ENCODE measurements at regions not wholly inside any gene's neighbourhood (a gene's known extent, or its start where the extent isn't known, plus 50 kb on each side); places are given as distances from the start of the nearest gene placed in this dataset.

DNA sequence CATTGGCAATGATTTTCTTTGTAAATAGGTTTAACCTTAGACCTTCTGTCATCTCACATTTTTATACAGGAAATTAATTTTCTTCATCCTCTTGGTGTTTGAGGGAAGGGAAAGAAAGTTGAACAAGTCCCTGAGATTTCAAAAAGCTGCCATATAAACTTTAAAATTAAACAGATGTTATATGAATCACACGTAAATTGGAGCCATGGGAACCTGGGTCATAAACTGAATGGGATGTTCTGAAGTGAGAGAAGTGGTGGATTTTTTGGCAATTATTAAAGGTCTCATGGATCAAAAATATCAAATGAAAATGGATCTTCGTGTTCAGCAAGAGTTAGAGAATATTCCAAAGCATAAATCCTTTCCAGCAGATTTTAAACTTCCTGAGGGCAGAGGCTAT, 242.2 kb downstream of the DMRT2 start (continued):
- no peak for TF ChIP-seq ATF3 (IDR thresholded peaks at IDR 0.05)

GRCh38 chr9:1294641-1295258, 244.6 kb downstream of the DMRT2 start:
- TF ChIP-seq SRF (IDR thresholded peaks at IDR 0.05; ENCODE audit: low read depth) (no peak), EGR1 (IDR thresholded peaks at IDR 0.05; ENCODE audit: low read depth) (no peak), EZH2phosphoT487 (IDR thresholded peaks at IDR 0.05; ENCODE audit: borderline replicate concordance) (no peak), ZBTB33 (IDR thresholded peaks at IDR 0.05; ENCODE audit: extremely low read depth, insufficient replicate concordance, low read length) (no peak), MAX (IDR thresholded peaks at IDR 0.05) (no peak), POLR2A (IDR thresholded peaks at IDR 0.05; ENCODE audit: borderline replicate concordance, extremely low read depth, insufficient read depth, insufficient read length) (no peak), ELF1 (IDR thresholded peaks at IDR 0.05; ENCODE audit: borderline replicate concordance, low read depth) (no peak), TCF7L2 (IDR thresholded peaks at IDR 0.05; ENCODE audit: borderline replicate concordance, extremely low read depth, insufficient read depth, insufficient read length) (no peak), REST (IDR thresholded peaks at IDR 0.05; ENCODE audit: low read depth) (no peak), POLR2AphosphoS5 (IDR thresholded peaks at IDR 0.05; ENCODE audit: low read depth, low read length) (no peak), SP1 (IDR thresholded peaks at IDR 0.05; ENCODE audit: low read depth) (no peak), ZFX (IDR thresholded peaks at IDR 0.05) (no peak), CEBPB (IDR thresholded peaks at IDR 0.05; ENCODE audit: low read depth) (no peak), ATF3 (IDR thresholded peaks at IDR 0.05) (no peak), CBX3 (IDR thresholded peaks at IDR 0.05; ENCODE audit: low read depth) (no peak), JUND (IDR thresholded peaks at IDR 0.05) (no peak), SIN3A (IDR thresholded peaks at IDR 0.05; ENCODE audit: low read depth) (no peak)
- TF ChIP-seq, protein P1, sequence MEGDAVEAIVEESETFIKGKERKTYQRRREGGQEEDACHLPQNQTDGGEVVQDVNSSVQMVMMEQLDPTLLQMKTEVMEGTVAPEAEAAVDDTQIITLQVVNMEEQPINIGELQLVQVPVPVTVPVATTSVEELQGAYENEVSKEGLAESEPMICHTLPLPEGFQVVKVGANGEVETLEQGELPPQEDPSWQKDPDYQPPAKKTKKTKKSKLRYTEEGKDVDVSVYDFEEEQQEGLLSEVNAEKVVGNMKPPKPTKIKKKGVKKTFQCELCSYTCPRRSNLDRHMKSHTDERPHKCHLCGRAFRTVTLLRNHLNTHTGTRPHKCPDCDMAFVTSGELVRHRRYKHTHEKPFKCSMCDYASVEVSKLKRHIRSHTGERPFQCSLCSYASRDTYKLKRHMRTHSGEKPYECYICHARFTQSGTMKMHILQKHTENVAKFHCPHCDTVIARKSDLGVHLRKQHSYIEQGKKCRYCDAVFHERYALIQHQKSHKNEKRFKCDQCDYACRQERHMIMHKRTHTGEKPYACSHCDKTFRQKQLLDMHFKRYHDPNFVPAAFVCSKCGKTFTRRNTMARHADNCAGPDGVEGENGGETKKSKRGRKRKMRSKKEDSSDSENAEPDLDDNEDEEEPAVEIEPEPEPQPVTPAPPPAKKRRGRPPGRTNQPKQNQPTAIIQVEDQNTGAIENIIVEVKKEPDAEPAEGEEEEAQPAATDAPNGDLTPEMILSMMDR (IDR thresholded peaks at IDR 0.05 in 2 of 3, conservative IDR thresholded peaks at IDR 0.05 in 1 of 3; ENCODE audit: borderline replicate concordance in 1 of 3, insufficient read depth in 1 of 3, low read depth in 2 of 3, low read length in 2 of 3): no peak
- H3K4me1 ChIP-seq (ENCODE audit: control insufficient read depth in 1 of 2, insufficient read depth in 2 of 2, low read length in 2 of 2): no peaks in the 10 kb centered on the region
- no peaks in the 10 kb centered on the region for H3K79me2 ChIP-seq (ENCODE audit: insufficient read depth, low read length)
- H3K4me2 ChIP-seq (ENCODE audit: low read length): no peak overlapping the region
- CTCF ChIA-PET: no interaction called here
- intact Hi-C loops (cut with micrococcal nuclease): no loop called here
- peaks cover 4 to 24% of the 10 kb centered on the region in 2 experiments; a peak in 2 of 4 replicates for H3K9me3 ChIP-seq (ENCODE audit: control insufficient read depth in 1 of 2, insufficient read depth in 1 of 2, low read depth in 1 of 2, low read length in 2 of 2)
- H4K20me1 ChIP-seq (ENCODE audit: insufficient read depth): no peaks in the 10 kb centered on the region
- ATAC-seq (no peak), DNase-seq (ENCODE audit: low read depth, low spot score) (no peak)
- H3K27me3 ChIP-seq (ENCODE audit: insufficient read depth, low read length): no peaks in the 10 kb centered on the region
- RAD21 ChIA-PET (ENCODE audit: low non-redundant PET in 1 of 2, low total read pairs in 2 of 2, uncharacterized antibody in 2 of 2, unreplicated experiment in 2 of 2): no interaction called here
- no peaks in the 10 kb centered on the region for H3K36me3 ChIP-seq (ENCODE audit: control insufficient read depth in 1 of 2, insufficient read depth in 2 of 2, low read length in 2 of 2)
- H3K27ac ChIP-seq (ENCODE audit: low read depth, low read length): no peak overlapping the region
- no TSS peak for BruUV-seq (replicated peaks)
- H2AFZ ChIP-seq (ENCODE audit: low read depth, low read length, poor library complexity, severe bottlenecking): no peak overlapping the region
- no peaks in the 10 kb centered on the region for H3K9me2 ChIP-seq (ENCODE audit: insufficient read depth)
- POLR2A ChIA-PET: no interaction called here
- H3K4me3 ChIP-seq (replicated peaks in 1 of 2; ENCODE audit: low read depth in 1 of 2, low read length in 2 of 2): no peak overlapping the region
- no peak overlapping the region for H3K9ac ChIP-seq (ENCODE audit: low read length)

Measured in HCT116 (cell line).